Activated CD8-positive, alpha-beta T cell treated with anti-CD3 and anti-CD28 coated beads for 36 hours (primary cell): ENCODE measurements at regions not wholly inside any gene's neighbourhood (a gene's known extent, or its start where the extent isn't known, plus 50 kb on each side); places are given as distances from the start of the nearest gene placed in this dataset.

Experiments
- ATAC-seq: fragments of 200-7000 bp; cut with Tn5 transposase; one replicate; pipeline ENCODE4 v1.10.0; 2021; ENCODE audit warnings: mild to moderate bottlenecking, moderate library complexity
- CTCF ChIA-PET: fragments of 350-600 bp; sonication (Branson Sonifier 250); formaldehyde crosslinking; loops from one replicate; lab custom pipeline; 2021; ENCODE audit warnings: antibody characterized with exemption; lab: Charles Lee
- POLR2A ChIA-PET: fragments of 350-600 bp; sonication (Branson Sonifier 250); formaldehyde crosslinking; loops from one replicate; lab custom pipeline; 2021; ENCODE audit warnings: antibody characterized with exemption; lab: Charles Lee
- DNase-seq: peaks from one replicate; pipeline ENCODE4 v3.0.0-alpha.2; 2020
- H3K27ac Mint-ChIP-seq: one replicate; pipeline ENCODE4 v1.8.0; 2021; ENCODE audit warnings: mild to moderate bottlenecking, mixed read lengths
- H3K27me3 Mint-ChIP-seq: one replicate; pipeline ENCODE4 v1.8.0; 2021; ENCODE audit warnings: mixed read lengths
- H3K36me3 Mint-ChIP-seq: one replicate; pipeline ENCODE4 v1.8.0; 2021; ENCODE audit warnings: low read depth, mixed read lengths
- H3K4me1 Mint-ChIP-seq: one replicate; pipeline ENCODE4 v1.8.0; 2021; ENCODE audit warnings: low read depth, mixed read lengths
- H3K4me3 Mint-ChIP-seq: one replicate; pipeline ENCODE4 v1.8.0; 2021; ENCODE audit warnings: mild to moderate bottlenecking, moderate library complexity, mixed read lengths
- H3K9me3 Mint-ChIP-seq: one replicate; pipeline ENCODE4 v1.8.0; 2021; ENCODE audit warnings: mixed read lengths
- CTCF ChIP-seq: fragments of 200-600 bp; IDR thresholded peaks from one replicate; pipeline ENCODE4 v1.8.0; 2022; ENCODE audit warnings: antibody characterized with exemption, mild to moderate bottlenecking
- intact Hi-C: fragments of 100-400 bp; cut with micrococcal nuclease; formaldehyde crosslinking; loops from one replicate; pipeline ENCODE4 v1.10.0; 2022

GRCh38 chr10:108840944-108841343 is 1082.4 kb downstream of the XPNPEP1 start:
- intact Hi-C loops = no loop called here
- CTCF ChIA-PET = no interaction called here
- POLR2A ChIA-PET = no interaction called here
- DNase-seq = no peak
- H3K9me3 Mint-ChIP-seq = peaks cover 2% of the 10 kb centered on the region
- H3K4me1 Mint-ChIP-seq = no peaks in the 10 kb centered on the region
- no peaks in the 10 kb centered on the region for H3K36me3 Mint-ChIP-seq
- no peak overlapping the region for H3K4me3 Mint-ChIP-seq
- no peaks in the 10 kb centered on the region for H3K27me3 Mint-ChIP-seq
- no peak overlapping the region for H3K27ac Mint-ChIP-seq
- TF ChIP-seq CTCF = no peak
- ATAC-seq = no peak

GRCh38 chr10:108836362-108836761 is 1086.9 kb downstream of the XPNPEP1 start:
- no peak overlapping the region for H3K27ac Mint-ChIP-seq
- POLR2A ChIA-PET = no interaction called here
- ATAC-seq = no peak

GRCh38 chr10:108822026-108822425 is 1101.3 kb downstream of the XPNPEP1 start:
- no peaks in the 10 kb centered on the region for H3K4me1 Mint-ChIP-seq
- H3K4me3 Mint-ChIP-seq = no peak overlapping the region
- ATAC-seq = no peak
- H3K9me3 Mint-ChIP-seq = no peaks in the 10 kb centered on the region
- intact Hi-C loops = no loop called here
- H3K36me3 Mint-ChIP-seq = no peaks in the 10 kb centered on the region
- no peak overlapping the region for H3K27ac Mint-ChIP-seq
- DNase-seq = no peak
- H3K27me3 Mint-ChIP-seq = no peaks in the 10 kb centered on the region
- CTCF ChIA-PET = no interaction called here
- POLR2A ChIA-PET = no interaction called here
- no peak for TF ChIP-seq CTCF

More at GRCh38 chr10:108836362-108836761, 1086.9 kb downstream of the XPNPEP1 start:
- Mint-ChIP-seq H3K27me3 (no peaks in the 10 kb centered on the region), H3K4me3 (no peak overlapping the region), H3K9me3 (peaks cover 2% of the 10 kb centered on the region), H3K4me1 (no peaks in the 10 kb centered on the region), H3K36me3 (no peaks in the 10 kb centered on the region)
- CTCF ChIA-PET = no interaction called here
- no peak for TF ChIP-seq CTCF
- intact Hi-C loops = no loop called here
- no peak for DNase-seq

DNA sequence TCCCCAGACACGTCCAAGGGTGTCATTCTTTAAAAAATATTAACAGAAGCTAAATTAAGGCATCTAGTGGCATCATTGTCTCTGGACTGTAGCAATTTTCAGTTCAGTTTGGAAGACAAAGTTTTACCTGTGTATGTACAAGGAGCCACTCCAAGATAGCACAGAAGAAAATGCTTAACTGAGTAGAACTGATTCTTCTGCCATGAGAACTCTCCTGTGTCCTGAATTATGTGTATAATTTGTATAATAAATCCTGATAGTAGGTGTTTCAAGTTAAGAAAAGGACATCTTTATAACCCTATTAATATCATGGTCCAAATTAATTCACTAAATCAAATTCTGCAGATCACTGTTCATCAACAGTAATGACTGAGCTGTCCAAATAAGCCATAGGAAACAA is 1104.0 kb downstream of the XPNPEP1 start:
- intact Hi-C loops = no loop called here
- no peaks in the 10 kb centered on the region for H3K36me3 Mint-ChIP-seq
- H3K27me3 Mint-ChIP-seq = no peaks in the 10 kb centered on the region
- ChIA-PET POLR2A (interaction anchor here (0.8 kb wide), 1 partner anchor 988 kb away, joined by 3 read pairs; no protein-coding TSS in a partner anchor), CTCF (no interaction called here)
- H3K27ac Mint-ChIP-seq = no peak overlapping the region
- H3K4me3 Mint-ChIP-seq = no peak overlapping the region
- ATAC-seq (no peak), DNase-seq (no peak)
- no peak for TF ChIP-seq CTCF
- no peaks in the 10 kb centered on the region for H3K9me3 Mint-ChIP-seq
- no peaks in the 10 kb centered on the region for H3K4me1 Mint-ChIP-seq

- no peak for ATAC-seq
- H3K9me3 Mint-ChIP-seq = no peaks in the 10 kb centered on the region
- no peaks in the 10 kb centered on the region for H3K4me1 Mint-ChIP-seq
- H3K36me3 Mint-ChIP-seq = no peaks in the 10 kb centered on the region
- H3K27ac Mint-ChIP-seq = no peak overlapping the region
- ChIA-PET CTCF (no interaction called here), POLR2A (no interaction called here)
- intact Hi-C loops = no loop called here
- H3K27me3 Mint-ChIP-seq = no peaks in the 10 kb centered on the region
- no peak for TF ChIP-seq CTCF
- no peak overlapping the region for H3K4me3 Mint-ChIP-seq
- no peak for DNase-seq
Measured at GRCh38 chr10:108817584-108817983, 1105.7 kb downstream of the XPNPEP1 start.
